IMR-90 (cell line): ENCODE measurements at regions not wholly inside any gene's neighbourhood (a gene's known extent, or its start where the extent isn't known, plus 50 kb on each side); places are given as distances from the start of the nearest gene placed in this dataset.

ENCODE experiments used
- RCOR1 ChIP-seq: IDR thresholded peaks from 2 replicates; pipeline ENCODE4 v1.6.1; 2012; ENCODE audit warnings: mild to moderate bottlenecking, low read length, improper control_type of control experiment; ENCODE audit not compliant: insufficient replicate concordance

- TF ChIP-seq RCOR1: no peak
These were observed 50.9 kb upstream of the HEPHL1 start (continued) for GRCh38 chr11:93969925-93970922.
